ENCODE measurements at regions not wholly inside any gene's neighbourhood (a gene's known extent, or its start where the extent isn't known, plus 50 kb on each side); places are given as distances from the start of the nearest gene placed in this dataset.

DNA sequence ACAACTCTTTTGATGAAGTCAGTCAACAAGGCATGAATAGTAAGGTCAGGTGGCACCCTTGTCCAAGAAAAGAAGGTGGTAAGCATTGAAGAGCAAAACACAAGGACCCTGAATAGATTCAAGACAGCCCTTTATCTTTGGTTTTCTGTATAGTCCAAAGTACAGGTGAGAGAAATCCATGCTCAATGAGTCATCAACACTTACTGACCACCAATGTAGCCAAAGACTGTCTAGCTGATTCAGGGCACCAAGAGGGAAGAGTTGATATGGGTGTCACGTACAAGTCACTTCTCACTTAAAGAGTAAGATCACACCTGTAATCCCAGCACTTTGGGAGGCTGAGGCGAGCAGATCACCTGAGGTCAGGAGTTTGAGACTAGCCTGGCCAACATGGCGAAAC, 528.3 kb downstream of the CD83 start:
- WGBS, 3 donors: 97 to 100% (median 97%) methylated on average over 3 of the region's 3 CpGs
- ATAC-seq: no peak
- Histone ChIP-seq H3K27ac (no peak overlapping the region), H3K36me3 (ENCODE audit: insufficient read depth in 1 of 2, low read depth in 1 of 2) (no peaks in the 10 kb centered on the region), H3K27me3 (ENCODE audit: insufficient read depth in 3 of 3, low read length in 2 of 3) (no peaks in the 10 kb centered on the region), H3K4me3 (no peak overlapping the region), H3K9me3 (no peaks in the 10 kb centered on the region), H3K4me1 (peaks cover 13% of the 10 kb centered on the region)
- intact Hi-C loops (cut with DNase I): no loop called here
- TF ChIP-seq CTCF (IDR thresholded peaks at IDR 0.05): no peak
- DNase-seq: no peak

- intact Hi-C loops (cut with DNase I): no loop called here
- ATAC-seq: no peak
Observed at GRCh38 chr6:14646371-14646770, 528.8 kb downstream of the CD83 start.

DNA sequence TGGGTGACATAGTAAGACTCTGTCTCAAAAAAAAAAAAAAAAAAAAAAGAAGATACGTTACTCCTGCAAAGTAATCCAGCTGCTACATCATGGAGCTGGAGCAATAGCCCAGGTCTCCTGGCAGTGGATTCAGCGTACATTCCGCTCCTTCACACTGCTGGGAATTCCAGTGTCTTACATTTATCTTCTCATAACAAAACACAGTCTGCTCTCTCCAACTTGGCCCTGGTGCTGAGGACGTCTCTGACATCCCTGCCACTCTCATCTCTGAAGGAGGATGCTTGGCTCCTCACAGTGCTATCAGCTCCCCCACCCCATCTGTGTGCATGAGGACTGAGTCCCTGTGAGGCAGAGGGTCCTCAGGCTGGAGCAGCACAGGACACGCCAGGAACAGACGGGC, 529.8 kb downstream of the CD83 start:
- ATAC-seq (peak in 1 of 4 donors; percentile 67), DNase-seq (no peak)
- 79 to 88% (median 84%) methylated on average over 6 of the region's 6 CpGs for WGBS, 3 donors
- no peaks in the 10 kb centered on the region for H3K9me3 ChIP-seq
- H3K4me3 ChIP-seq: no peak overlapping the region
- intact Hi-C loops (cut with DNase I): no loop called here
- H3K27me3 ChIP-seq (ENCODE audit: insufficient read depth in 3 of 3, low read length in 2 of 3): no peaks in the 10 kb centered on the region
- H3K4me1 ChIP-seq: peaks cover 4% of the 10 kb centered on the region
- H3K36me3 ChIP-seq (ENCODE audit: insufficient read depth in 1 of 2, low read depth in 1 of 2): no peaks in the 10 kb centered on the region
- H3K27ac ChIP-seq: no peak overlapping the region
- TF ChIP-seq CTCF (IDR thresholded peaks at IDR 0.05): no peak

More at GRCh38 chr6:14646371-14646770, 528.8 kb downstream of the CD83 start:
- Histone ChIP-seq H3K27ac (no peak overlapping the region), H3K27me3 (ENCODE audit: insufficient read depth in 3 of 3, low read length in 2 of 3) (no peaks in the 10 kb centered on the region), H3K4me1 (peaks cover 9% of the 10 kb centered on the region), H3K36me3 (ENCODE audit: insufficient read depth in 1 of 2, low read depth in 1 of 2) (no peaks in the 10 kb centered on the region), H3K9me3 (no peaks in the 10 kb centered on the region), H3K4me3 (no peak overlapping the region)
- 95 to 100% (median 100%) methylated on average over 1 of the region's 1 CpG for WGBS, 3 donors
- no peak for DNase-seq
- no peak for TF ChIP-seq CTCF (IDR thresholded peaks at IDR 0.05)

DNA sequence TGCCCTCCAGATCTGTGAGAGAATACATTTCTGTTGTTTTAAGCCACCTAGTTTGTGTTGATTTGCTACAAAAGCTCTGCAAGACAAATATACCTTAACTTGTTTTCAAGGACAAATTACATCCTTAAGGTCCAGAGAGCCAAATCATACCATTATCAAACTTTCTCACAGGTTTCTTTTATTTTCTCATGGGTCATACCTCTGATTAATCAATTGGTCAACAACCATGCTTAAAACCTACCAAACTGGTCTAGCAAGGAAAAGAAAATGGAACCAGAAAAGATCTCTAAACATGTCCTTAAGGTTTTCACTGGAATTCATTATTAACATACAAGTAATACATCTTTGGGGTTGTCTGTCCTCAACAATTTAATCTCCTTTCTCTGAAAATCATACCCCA, 535.0 kb downstream of the CD83 start:
- ATAC-seq (no peak), DNase-seq (no peak)
- Histone ChIP-seq H3K4me3 (no peak overlapping the region), H3K27me3 (ENCODE audit: insufficient read depth in 3 of 3, low read length in 2 of 3) (no peaks in the 10 kb centered on the region), H3K9me3 (no peaks in the 10 kb centered on the region), H3K4me1 (peaks cover 12% of the 10 kb centered on the region), H3K36me3 (ENCODE audit: insufficient read depth in 1 of 2, low read depth in 1 of 2) (no peaks in the 10 kb centered on the region), H3K27ac (no peak overlapping the region)
- no peak for TF ChIP-seq CTCF (IDR thresholded peaks at IDR 0.05)
- intact Hi-C loops (cut with DNase I): no loop called here
